GM23248 (cell line): ENCODE measurements at regions not wholly inside any gene's neighbourhood (a gene's known extent, or its start where the extent isn't known, plus 50 kb on each side); places are given as distances from the start of the nearest gene placed in this dataset.

Experiments used
- DNase-seq: peaks from one replicate; pipeline ENCODE4 v3.0.0-alpha.2; 2015
- H2AFZ ChIP-seq: fragments of 200-600 bp; sonication (generic); 2 replicates; pipeline ENCODE4 v1.6.1; 2016; ENCODE audit warnings: antibody characterized with exemption
- H3F3A ChIP-seq: fragments of 200-600 bp; sonication (generic); 2 replicates; pipeline ENCODE4 v1.6.1; 2016; ENCODE audit warnings: mild to moderate bottlenecking, antibody characterized with exemption, mixed run types; ENCODE audit not compliant: insufficient read depth
- H3K27ac ChIP-seq: fragments of 200-600 bp; sonication (generic); 2 replicates; pipeline ENCODE4 v1.5.1; 2016; ENCODE audit warnings: mild to moderate bottlenecking
- H3K27me3 ChIP-seq: fragments of 200-600 bp; sonication (generic); replicated peaks from 2 replicates; pipeline ENCODE4 v1.6.1; 2016; ENCODE audit warnings: mild to moderate bottlenecking; ENCODE audit not compliant: insufficient read depth
- H3K36me3 ChIP-seq: fragments of 200-600 bp; sonication (generic); 2 replicates; pipeline ENCODE4 v1.6.1; 2016; ENCODE audit warnings: low read depth, mild to moderate bottlenecking
- H3K4me1 ChIP-seq: fragments of 200-600 bp; sonication (generic); 2 replicates; pipeline ENCODE4 v1.6.1; 2016; ENCODE audit warnings: mild to moderate bottlenecking; ENCODE audit not compliant: insufficient read depth
- H3K4me2 ChIP-seq: fragments of 200-600 bp; sonication (generic); one replicate; pipeline ENCODE4 v1.6.1; 2016; ENCODE audit warnings: mild to moderate bottlenecking; ENCODE audit not compliant: unreplicated experiment
- H3K4me3 ChIP-seq: fragments of 200-600 bp; sonication (generic); 2 replicates; pipeline ENCODE4 v1.5.1; 2016; ENCODE audit warnings: mild to moderate bottlenecking
- H3K79me2 ChIP-seq: fragments of 200-600 bp; sonication (generic); 2 replicates; pipeline ENCODE4 v1.6.1; 2016; ENCODE audit warnings: mild to moderate bottlenecking; ENCODE audit not compliant: insufficient read depth
- H3K9ac ChIP-seq: fragments of 200-600 bp; sonication (generic); 2 replicates; pipeline ENCODE4 v1.6.1; 2016; ENCODE audit warnings: mild to moderate bottlenecking
- H3K9me2 ChIP-seq: fragments of 200-600 bp; sonication (generic); 2 replicates; pipeline ENCODE4 v1.6.1; 2016; ENCODE audit warnings: mixed run types, mild to moderate bottlenecking, moderate library complexity; ENCODE audit not compliant: insufficient read depth
- H3K9me3 ChIP-seq: fragments of 200-600 bp; sonication (generic); one replicate; pipeline ENCODE4 v1.6.1; 2017; ENCODE audit warnings: low read depth
- H4K20me1 ChIP-seq: fragments of 200-600 bp; sonication (generic); 2 replicates; pipeline ENCODE4 v1.6.0; 2016; ENCODE audit not compliant: insufficient read depth
- EZH2 ChIP-seq: fragments of 200-600 bp; sonication (generic); IDR thresholded peaks from 2 replicates; pipeline ENCODE4 v1.6.1; 2018; ENCODE audit warnings: antibody characterized with exemption, mild to moderate bottlenecking; ENCODE audit not compliant: insufficient read depth, poor library complexity, severe bottlenecking
- EZH2phosphoT487 ChIP-seq: fragments of 200-600 bp; sonication (generic); IDR thresholded peaks from 2 replicates; pipeline ENCODE4 v1.6.1; 2018; ENCODE audit warnings: antibody characterized with exemption, moderate library complexity, mild to moderate bottlenecking, low read depth; ENCODE audit not compliant: insufficient read depth
- WGBS, 2 experiments: methylation state at CpG; one replicate each; pipeline ENCODE4 v1.1.6; 2015 to 2017; ENCODE audit warnings: low lambda C conversion rate in 2 of 2, low coverage in 1 of 2; ENCODE audit errors: missing lambda C conversion rate in 2 of 2; 5-methylcytosine and 5-hydroxymethylcytosine counted together
- in situ Hi-C: fragments of 300-500 bp; cut with MboI; formaldehyde crosslinking; loops from 2 replicates; pipeline ENCODE4 v1.15.0; 2020

DNA sequence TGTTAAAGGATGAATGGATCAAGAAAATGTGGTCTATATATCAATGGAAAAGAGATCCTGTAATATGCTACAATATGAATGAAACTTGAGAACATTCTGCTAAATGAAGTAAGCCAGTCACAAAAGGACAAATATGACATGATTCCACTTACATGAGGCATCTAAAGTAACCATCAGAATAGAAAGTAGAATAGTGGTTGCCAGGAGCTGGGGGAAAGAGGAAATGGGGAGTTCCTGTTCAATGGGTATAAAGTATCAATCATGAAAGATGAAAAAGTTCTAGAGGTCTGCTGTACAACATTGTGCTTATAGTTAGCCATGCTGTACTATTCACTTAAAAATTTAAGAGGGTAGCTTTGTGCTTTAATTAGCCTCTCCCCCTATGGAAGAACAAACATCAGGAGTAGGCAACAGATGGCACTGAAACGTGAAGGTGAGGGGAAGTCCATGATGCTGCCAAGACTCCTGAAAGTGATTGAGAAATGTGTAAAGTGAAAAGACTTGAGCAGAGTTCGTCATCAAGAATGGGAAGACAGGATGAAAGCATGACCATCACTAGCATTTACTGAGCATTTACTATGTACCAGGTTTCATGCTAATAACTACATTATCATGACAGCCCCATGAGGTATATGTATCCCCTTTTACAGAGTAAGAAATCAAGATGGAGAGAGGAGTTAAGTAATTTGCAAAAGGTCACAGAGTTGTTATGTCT lies 167.2 kb downstream of the CYB561 start:
- H3K4me2 ChIP-seq: peak overlapping the region; percentile 76
- in situ Hi-C loops: no loop called here
- WGBS, 2 experiments: 73 to 81% methylated on average over 2 of the region's 2 CpGs
- peaks cover 88% of the 10 kb centered on the region for H3F3A ChIP-seq
- TF ChIP-seq EZH2phosphoT487 (no peak), EZH2 (no peak)
- no peaks in the 10 kb centered on the region for H3K9me2 ChIP-seq
- no peak overlapping the region for H2AFZ ChIP-seq
- H3K4me1 ChIP-seq: peaks cover 73% of the 10 kb centered on the region
- DNase-seq: no peak
- no peak overlapping the region for H3K4me3 ChIP-seq
- H3K27me3 ChIP-seq: no peaks in the 10 kb centered on the region
- peak overlapping the region; percentile 78; the same call in 1 of the 2 replicates for H3K9ac ChIP-seq
- no peaks in the 10 kb centered on the region for H3K9me3 ChIP-seq
- H3K27ac ChIP-seq: peak overlapping the region; percentile 95
- peaks cover 12% of the 10 kb centered on the region; the same call in 1 of the 2 replicates for H3K36me3 ChIP-seq
- no peaks in the 10 kb centered on the region for H4K20me1 ChIP-seq
- H3K79me2 ChIP-seq: peaks cover 71% of the 10 kb centered on the region

DNA sequence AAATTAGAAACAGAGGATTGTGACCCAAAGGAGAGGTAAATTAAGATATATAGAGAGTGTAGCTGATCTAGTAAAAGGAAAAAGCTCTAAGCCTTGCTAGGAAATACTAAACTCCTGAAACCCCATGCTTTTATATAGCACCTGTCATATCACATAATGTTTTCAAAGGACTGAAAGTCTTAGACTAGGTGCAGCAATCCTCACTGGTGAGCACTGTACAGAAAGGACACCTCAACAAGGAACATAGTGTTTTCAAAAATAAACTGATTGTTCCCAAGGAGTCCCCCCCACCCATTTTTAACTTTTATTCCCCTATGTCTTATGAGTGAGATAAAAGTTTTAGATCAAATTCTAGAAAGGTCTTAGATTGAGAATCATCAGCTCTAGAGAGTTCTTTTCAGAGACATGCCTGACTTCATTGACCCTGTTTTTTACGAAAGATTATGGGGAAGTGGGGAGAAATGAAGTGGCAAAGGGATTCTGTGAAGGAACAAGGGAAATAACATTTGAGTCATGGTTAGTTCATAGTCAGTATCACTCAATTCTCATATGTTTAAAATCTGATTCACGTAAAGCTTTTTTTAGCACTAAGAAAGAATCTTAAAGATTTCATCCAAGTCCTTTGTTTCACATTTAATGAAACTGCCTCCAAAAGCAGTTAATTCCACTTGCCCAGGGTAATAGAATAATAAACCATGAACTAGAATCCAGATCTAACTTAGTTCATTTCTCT lies 166.4 kb downstream of the CYB561 start:
- H3K36me3 ChIP-seq: peaks cover 20% of the 10 kb centered on the region
- H4K20me1 ChIP-seq: no peaks in the 10 kb centered on the region
- H3K27me3 ChIP-seq: no peaks in the 10 kb centered on the region
- no peaks in the 10 kb centered on the region for H3K9me2 ChIP-seq
- H3F3A ChIP-seq: peaks cover 84% of the 10 kb centered on the region
- peak overlapping the region; percentile 65 for H3K4me3 ChIP-seq
- no peaks in the 10 kb centered on the region for H3K9me3 ChIP-seq
- H3K79me2 ChIP-seq: peaks cover 73% of the 10 kb centered on the region
- peak; percentile 82 for DNase-seq
- H3K27ac ChIP-seq: peak overlapping the region; percentile 95
- TF ChIP-seq EZH2 (no peak), EZH2phosphoT487 (no peak)
- H3K9ac ChIP-seq: peak overlapping the region; percentile 78
- peaks cover 66% of the 10 kb centered on the region for H3K4me1 ChIP-seq
- peak overlapping the region; percentile 76 for H3K4me2 ChIP-seq
- in situ Hi-C loops: no loop called here
- 0 to 6% methylated on average over 2 of the region's 2 CpGs for WGBS, 2 experiments
- no peak overlapping the region for H2AFZ ChIP-seq

DNA sequence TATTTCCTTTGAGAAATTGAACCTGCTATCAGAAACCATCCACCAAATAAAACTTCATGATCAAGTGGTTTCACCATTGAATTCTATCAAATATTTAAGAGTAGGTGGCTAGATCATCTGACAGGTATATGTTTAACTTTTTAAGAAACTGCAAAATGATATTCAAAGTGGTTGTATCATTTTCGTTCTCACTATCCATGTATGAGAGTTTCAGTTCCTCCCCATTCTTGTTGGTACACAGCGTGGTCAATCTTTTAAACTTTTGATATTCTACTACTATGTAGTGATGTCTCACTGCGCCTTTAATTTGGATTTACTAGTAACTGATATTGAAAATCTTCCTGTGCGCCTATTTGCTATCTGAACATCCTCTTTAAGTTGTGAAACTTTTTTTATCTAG lies 163.7 kb downstream of the CYB561 start:
- in situ Hi-C loops: no loop called here
- peaks cover 89% of the 10 kb centered on the region for H3K79me2 ChIP-seq

DNA sequence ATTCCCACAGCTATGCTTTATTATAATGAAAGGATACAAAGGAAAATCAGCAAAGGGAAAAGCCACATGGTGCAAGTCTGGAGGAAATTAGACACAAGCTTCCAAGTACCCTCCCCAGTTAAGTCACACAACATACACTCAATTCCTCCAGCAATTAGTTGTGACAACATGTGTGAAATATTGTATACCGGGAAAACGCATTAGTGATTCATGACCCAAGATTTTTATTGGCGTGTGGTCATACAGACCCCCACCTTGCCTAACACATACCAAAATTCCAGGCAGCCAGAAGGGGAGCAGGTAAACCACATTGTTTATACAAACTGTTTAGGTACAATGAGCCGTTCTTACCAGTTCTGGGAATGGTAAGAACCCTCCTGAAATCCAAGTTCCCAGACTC lies 160.6 kb downstream of the CYB561 start:
- peaks cover 47% of the 10 kb centered on the region for H3K36me3 ChIP-seq
- peaks cover 36% of the 10 kb centered on the region for H3F3A ChIP-seq
- 90 to 97% methylated on average over 4 of the region's 4 CpGs for WGBS, 2 experiments
- H3K9me2 ChIP-seq: no peaks in the 10 kb centered on the region
- peaks cover 12% of the 10 kb centered on the region for H3K4me1 ChIP-seq
- H3K79me2 ChIP-seq: peaks cover 98% of the 10 kb centered on the region
- H3K9ac ChIP-seq: no peak overlapping the region
- H4K20me1 ChIP-seq: no peaks in the 10 kb centered on the region
- TF ChIP-seq EZH2 (no peak), EZH2phosphoT487 (no peak)
- H3K4me2 ChIP-seq: no peak overlapping the region
- H2AFZ ChIP-seq: no peak overlapping the region
- H3K9me3 ChIP-seq: peaks cover 5% of the 10 kb centered on the region
- DNase-seq: no peak
- no peak overlapping the region for H3K27ac ChIP-seq
- in situ Hi-C loops: no loop called here
- no peak overlapping the region for H3K4me3 ChIP-seq
- no peaks in the 10 kb centered on the region for H3K27me3 ChIP-seq

More for the DNA sequence above, 163.7 kb downstream of the CYB561 start:
- H3F3A ChIP-seq: peaks cover 58% of the 10 kb centered on the region
- peaks cover 5% of the 10 kb centered on the region for H3K9me3 ChIP-seq
- TF ChIP-seq EZH2phosphoT487 (no peak), EZH2 (no peak)
- no peak overlapping the region for H2AFZ ChIP-seq
- DNase-seq: no peak
- H3K4me3 ChIP-seq: no peak overlapping the region
- H4K20me1 ChIP-seq: no peaks in the 10 kb centered on the region
- peaks cover 44% of the 10 kb centered on the region for H3K36me3 ChIP-seq
- 99% methylated on average over 4 of the region's 4 CpGs for WGBS, 2 experiments
- H3K4me2 ChIP-seq: no peak overlapping the region
- no peaks in the 10 kb centered on the region for H3K27me3 ChIP-seq
- H3K4me1 ChIP-seq: peaks cover 39% of the 10 kb centered on the region
- H3K9ac ChIP-seq: no peak overlapping the region
- no peaks in the 10 kb centered on the region for H3K9me2 ChIP-seq
- H3K27ac ChIP-seq: no peak overlapping the region
